HG03442 (cell line): ENCODE measurements at regions not wholly inside any gene's neighbourhood (a gene's known extent, or its start where the extent isn't known, plus 50 kb on each side); places are given as distances from the start of the nearest gene placed in this dataset.

ENCODE experiments used
- ATAC-seq: cut with Tn5 transposase; IDR thresholded peaks from one replicate; pipeline ENCODE4 v1.9.1; 2021; ENCODE audit warnings: mild to moderate bottlenecking, moderate library complexity; ENCODE audit not compliant: unreplicated experiment

GRCh38 chr18:73923866-73924265 is 223.8 kb downstream of the FBXO15 start:
- no peak for ATAC-seq

GRCh38 chr18:73920033-73920432 is 227.6 kb downstream of the FBXO15 start:
- ATAC-seq, result no peak

GRCh38 chr18:73918816-73919215 is 228.8 kb downstream of the FBXO15 start:
- ATAC-seq, result no peak

GRCh38 chr18:73917046-73917445 is 230.6 kb downstream of the FBXO15 start:
- no peak for ATAC-seq

GRCh38 chr18:73913505-73913904 is 234.1 kb downstream of the FBXO15 start:
- no peak for ATAC-seq

- no peak for ATAC-seq
These were observed 239.3 kb downstream of the FBXO15 start for GRCh38 chr18:73908323-73908722.

- no peak for ATAC-seq
These were observed 246.1 kb downstream of the FBXO15 start for GRCh38 chr18:73901566-73901965.

- no peak for ATAC-seq
These were observed 246.5 kb downstream of the FBXO15 start for GRCh38 chr18:73901151-73901550.

GRCh38 chr18:73900106-73900835 is 247.4 kb downstream of the FBXO15 start:
- no peak for ATAC-seq

- ATAC-seq, result no peak
These were observed 250.1 kb downstream of the FBXO15 start for GRCh38 chr18:73897517-73897916.

GRCh38 chr18:73896685-73897084 is 250.9 kb downstream of the FBXO15 start:
- ATAC-seq, result peak; percentile 61

- ATAC-seq, result no peak
These were observed 251.9 kb downstream of the FBXO15 start for GRCh38 chr18:73895701-73896100.

GRCh38 chr18:73893880-73894279 is 253.8 kb downstream of the FBXO15 start:
- ATAC-seq, result no peak

- no peak for ATAC-seq
These were observed 255.8 kb downstream of the FBXO15 start for GRCh38 chr18:73891572-73892421.

GRCh38 chr18:73888565-73888964 is 259.1 kb downstream of the FBXO15 start:
- no peak for ATAC-seq

- ATAC-seq, result no peak
These were observed 259.8 kb downstream of the FBXO15 start for GRCh38 chr18:73887801-73888200.

GRCh38 chr18:73884868-73885267 is 262.8 kb downstream of the FBXO15 start:
- ATAC-seq, result no peak

GRCh38 chr18:73881396-73881917 is 266.2 kb downstream of the FBXO15 start:
- no peak for ATAC-seq

- ATAC-seq, result no peak
These were observed 267.2 kb downstream of the FBXO15 start for GRCh38 chr18:73880387-73880786.

- ATAC-seq, result no peak
These were observed 267.9 kb downstream of the FBXO15 start for GRCh38 chr18:73879766-73880165.

- ATAC-seq, result no peak
These were observed 268.3 kb downstream of the FBXO15 start for GRCh38 chr18:73879328-73879727.

GRCh38 chr18:73869182-73869581 is 278.5 kb downstream of the FBXO15 start:
- no peak for ATAC-seq
